GM21526 (cell line): ENCODE measurements at regions not wholly inside any gene's neighbourhood (a gene's known extent, or its start where the extent isn't known, plus 50 kb on each side); places are given as distances from the start of the nearest gene placed in this dataset.

ENCODE experiments used
- ATAC-seq: cut with Tn5 transposase; IDR thresholded peaks from one replicate; pipeline ENCODE4 v1.9.1; 2021; ENCODE audit warnings: moderate library complexity; ENCODE audit not compliant: unreplicated experiment, low FRiP score

DNA sequence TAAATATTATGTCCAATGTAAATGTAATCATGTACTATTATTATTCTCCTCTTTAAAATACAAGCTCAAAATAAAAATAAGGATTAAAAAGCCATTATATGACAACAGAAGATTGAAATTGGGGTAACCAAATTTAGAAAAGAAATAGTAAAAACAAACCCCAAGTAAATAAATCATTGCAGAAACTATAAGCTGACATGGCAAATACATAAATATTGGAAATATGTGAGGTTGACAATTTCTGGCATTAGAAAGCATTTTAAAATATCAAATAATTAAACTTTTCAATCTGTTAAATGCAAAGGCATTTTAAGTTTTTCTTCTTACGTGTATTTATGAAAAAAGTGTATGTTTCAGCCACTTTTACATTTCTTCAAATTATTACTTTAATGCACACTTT is 394.7 kb upstream of the DACH1 start:
- no peak for ATAC-seq

DNA sequence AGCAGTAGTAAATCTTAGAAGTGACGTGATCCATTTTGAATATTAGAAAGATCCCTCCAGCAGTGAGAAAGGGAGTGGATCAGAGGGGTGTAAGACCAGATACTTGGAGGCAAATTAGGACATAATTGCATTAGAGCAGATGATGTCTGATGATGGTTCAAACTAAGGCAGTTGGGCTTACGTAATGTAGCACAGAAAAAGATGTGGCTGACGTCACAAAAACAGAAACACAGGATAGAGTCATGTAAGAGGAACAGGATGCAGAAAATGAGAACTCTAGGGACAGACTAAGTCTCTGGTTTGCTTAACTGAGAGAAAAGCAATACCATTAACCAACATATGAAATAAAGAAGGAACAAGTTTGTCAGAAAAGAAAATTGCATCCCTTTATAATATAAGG is 392.5 kb upstream of the DACH1 start:
- ATAC-seq, result no peak

DNA sequence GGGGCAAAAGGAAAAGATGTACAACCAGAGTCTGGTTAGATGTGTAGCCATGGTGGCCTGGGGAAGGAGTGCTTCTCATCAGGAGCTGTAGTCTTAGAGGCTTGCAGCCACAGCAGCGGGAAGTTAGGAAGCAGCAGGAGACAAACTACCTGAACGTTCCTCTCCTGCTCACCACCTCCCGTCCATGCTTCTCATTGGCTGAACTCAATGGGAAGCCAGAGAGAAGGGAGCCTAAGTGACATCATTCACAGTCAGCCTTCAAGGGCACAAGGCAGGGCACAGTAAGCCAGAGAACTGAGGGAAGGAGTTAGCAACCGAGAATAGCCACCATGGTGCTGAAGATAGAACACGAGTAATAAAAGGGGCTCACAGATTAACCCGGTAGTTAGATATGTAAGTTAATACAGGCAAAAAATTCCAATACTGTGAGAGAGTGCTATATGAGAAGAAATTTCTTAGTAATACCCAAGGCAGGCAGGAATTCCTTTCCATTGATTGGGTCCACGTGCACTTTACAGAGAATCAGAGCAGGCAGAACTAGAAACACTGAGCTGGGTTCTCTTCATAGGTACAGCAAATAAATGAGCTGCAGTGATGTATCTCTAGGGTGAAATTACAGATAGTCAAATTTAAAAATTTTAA is 391.5 kb upstream of the DACH1 start:
- no peak for ATAC-seq

DNA sequence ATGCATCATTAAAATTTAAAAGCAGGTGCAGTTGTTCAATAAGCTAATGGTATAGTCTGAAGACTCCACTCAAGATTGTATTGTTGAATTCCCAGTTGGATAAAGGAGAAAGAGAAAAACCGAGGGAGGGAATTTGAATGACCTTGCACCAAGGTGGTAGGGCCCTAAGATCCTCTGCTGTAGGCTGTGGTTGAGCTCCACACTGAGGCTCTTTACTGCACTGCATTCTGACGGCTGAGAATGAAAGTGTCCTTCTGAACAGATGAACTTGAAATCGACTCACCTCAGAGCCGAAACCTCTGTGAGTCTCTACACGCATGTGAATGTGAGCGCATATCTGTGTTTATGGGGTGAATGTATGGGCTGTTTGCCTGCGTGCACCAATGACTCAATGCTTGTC is 388.9 kb upstream of the DACH1 start:
- ATAC-seq, result no peak

DNA sequence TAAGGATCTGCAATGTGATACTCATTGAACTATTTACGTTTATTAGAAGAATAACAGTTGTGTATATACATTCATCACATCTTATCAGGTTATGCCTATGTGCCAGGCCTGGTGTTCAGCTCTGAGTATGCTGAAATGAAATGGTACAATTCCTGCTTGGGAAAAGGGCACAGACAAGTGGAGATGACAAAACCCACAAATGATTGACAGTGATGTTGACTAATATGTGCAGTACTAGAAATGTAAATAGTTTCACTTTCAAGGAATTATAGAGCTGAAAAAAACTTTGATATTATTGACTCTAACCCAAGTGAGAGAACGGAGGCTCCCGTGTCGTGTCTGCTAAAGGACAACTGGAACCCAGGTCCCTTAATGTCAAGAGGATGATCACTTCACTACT is 386.8 kb upstream of the DACH1 start:
- no peak for ATAC-seq

DNA sequence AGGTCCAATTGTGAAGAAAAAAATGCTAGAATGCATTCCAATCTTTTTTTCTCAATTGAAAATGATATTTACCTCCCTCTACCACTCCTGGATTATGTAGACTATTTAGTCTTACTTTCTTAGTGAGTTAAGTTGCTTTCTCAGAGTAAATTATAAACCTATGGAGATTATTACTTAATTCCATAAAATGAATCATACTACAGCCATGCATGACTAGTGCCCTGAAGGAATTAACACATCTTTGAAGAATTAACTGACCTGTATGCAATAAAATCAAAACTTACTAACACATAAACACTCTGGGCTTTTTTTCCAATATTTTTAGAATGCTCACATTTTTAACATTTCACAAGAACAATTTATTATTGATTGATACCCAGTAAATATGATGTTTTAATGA is 379.4 kb upstream of the DACH1 start:
- ATAC-seq, result no peak

DNA sequence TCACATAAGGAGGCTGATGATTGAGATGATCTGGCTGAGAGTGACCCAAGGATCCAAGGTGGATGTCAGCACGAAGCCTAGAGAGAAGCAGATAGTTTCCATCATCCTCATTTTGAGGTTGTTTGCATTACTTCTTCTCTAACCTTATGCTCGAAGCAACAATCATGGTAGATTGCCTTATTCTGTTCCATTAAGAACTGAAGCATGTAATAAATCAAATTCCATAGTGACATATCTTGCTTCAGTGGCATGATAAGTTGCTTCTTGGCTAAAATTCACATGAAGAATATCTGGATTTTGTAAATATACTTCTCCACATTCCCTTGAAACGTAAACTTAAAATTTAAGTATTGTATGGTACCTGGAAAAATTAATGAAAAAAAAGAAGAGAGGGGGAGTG is 377.8 kb upstream of the DACH1 start:
- ATAC-seq, result no peak

DNA sequence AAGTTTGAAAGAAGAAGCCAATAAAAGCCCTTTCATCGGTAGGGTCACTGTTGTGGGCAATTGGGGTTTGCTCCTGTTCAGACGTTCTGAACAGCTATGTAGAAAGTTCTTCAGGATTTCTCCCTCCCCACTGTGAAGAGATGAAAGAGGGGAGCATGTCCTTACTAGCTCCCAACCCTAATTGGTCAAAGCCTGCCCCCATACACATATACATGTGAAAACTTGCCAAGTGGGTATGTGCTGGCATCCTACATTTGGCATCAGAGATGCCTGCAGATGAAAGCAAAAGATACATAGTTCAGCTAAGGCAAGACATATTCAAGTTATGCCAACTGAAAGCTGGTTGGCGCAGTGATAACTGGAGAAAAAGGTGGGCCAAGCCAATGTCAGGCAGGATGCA is 363.1 kb upstream of the DACH1 start:
- ATAC-seq, result no peak

DNA sequence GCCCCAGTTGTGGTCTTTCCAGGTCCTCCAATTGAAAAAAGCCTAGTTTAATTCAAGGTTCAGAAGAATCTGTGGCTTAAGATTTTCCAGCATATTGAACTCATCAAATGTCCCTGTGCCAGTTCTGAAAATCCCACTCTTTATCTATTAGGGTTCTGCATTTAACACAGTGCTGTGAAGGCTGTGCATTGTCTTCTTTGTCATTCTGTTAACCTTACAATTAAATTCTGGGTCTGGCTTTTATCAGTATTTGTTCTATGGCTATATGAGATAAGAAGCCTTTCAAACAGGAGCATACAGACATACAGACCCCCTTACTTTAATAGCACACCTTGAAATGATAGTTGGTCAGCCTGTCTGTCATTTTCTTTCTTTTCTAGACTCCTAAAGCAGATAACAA is 362.1 kb upstream of the DACH1 start:
- ATAC-seq, result no peak

DNA sequence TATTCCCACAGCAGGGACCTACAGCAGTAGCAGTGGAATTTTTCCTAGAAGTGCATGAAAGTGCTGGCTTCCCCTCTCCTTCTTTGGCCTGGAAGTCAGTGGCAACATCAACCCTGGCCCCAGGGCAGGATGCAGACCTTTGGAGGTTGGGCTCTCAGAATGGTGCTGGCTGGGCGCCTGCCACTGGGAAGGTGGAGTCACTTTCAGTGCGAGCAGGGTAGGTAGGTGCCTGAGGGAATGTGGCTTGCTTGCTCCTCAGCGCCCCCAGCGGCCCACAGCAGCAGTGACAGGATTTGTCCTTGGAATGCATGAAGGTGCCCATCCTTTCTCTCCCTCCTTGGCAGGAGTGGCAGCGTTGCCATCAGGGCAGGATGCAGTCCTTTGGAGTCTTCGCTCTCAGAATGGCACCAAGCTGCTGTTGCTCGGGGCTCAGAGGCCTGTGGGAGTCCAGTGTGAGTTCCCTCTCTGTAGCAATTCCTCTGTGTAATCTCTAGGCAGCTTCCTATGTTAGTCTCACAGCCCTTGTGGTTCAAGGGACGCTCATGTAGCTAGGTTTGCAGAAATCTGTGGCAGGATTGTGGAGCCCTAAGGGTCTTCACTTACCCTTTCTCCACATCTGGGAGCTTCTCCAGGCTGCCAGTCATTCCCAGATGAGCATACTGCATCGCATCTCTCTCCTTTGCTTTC is 354.4 kb upstream of the DACH1 start:
- no peak for ATAC-seq

DNA sequence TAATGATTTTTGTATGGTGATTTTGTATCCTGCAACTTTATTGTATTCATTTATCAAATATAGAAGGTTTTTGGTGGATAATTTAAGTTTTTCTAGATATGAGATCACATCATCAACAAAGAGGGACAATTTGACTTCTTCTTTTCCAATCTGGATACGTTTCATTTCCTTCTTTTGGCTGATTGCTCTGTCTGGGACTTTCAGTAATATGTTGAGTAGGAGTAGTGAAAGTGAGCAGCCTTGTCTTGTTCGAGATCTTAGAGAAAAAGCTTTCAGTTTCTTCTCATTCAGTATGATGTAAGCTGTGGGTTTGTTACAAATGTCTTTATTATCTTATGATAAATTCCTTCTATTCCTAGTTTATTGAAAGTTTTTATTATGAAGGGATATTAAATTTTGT is 352.0 kb upstream of the DACH1 start:
- no peak for ATAC-seq

DNA sequence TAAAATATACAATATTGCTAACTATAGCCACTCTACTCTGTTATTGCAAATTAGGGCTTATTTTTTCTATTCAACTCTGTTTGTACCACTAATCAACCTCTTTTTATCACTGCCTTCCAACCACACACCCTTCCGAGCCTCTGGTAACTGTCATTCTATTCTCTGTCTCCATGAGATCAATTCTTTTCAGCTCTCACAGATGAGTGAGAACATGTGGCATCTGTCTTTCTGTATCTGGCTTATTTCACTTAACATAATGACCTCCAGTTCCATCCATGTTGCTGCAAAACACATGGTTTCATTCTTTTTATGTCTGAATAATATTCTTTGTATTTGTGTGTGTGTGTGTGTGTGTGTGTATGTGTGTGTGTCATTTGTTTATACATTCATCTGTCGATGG is 350.1 kb upstream of the DACH1 start:
- no peak for ATAC-seq

DNA sequence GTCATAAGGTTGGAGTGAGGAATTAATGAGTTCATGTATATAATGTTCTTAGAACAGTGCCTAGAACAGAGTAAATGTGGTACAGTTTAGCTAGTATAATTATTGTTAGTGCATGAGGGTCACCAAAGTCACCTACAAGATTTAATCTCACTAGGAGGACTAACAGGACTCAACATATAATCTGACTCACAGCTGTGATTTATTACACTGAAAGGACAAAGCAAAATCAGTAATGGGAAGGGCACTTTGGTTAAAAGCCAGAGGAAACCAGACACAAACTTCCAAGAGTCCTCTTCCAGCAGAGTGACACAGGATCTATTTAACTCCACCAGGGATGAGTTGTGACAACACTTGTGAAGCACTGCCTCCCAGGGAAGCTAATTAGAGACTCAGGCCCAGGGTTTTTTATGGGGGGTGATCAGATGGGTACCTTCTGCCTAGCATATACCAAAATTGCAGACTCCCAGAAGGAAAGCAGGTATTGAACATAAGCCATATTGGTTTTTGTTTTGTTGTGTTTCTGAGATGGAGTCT is 341.2 kb upstream of the DACH1 start:
- ATAC-seq, result no peak

DNA sequence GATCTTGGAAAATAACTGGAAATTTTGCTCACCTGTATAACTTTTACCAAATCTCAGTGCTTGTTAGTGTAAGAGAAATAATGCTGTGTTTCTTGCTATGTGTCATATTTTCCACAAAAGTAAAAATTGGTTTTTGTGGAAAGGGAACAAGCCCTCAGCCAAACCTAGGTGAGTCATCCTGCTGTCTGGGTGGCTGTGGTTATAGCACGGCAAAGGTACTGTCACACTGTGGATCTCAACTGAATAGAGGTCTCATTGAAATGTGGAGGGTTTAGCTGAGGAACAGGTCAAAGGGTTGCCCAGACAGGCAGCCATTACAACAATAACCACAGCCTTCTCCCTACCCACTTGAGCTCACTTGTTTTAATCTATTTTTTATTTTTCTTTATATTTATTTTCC is 338.8 kb upstream of the DACH1 start:
- ATAC-seq, result no peak

DNA sequence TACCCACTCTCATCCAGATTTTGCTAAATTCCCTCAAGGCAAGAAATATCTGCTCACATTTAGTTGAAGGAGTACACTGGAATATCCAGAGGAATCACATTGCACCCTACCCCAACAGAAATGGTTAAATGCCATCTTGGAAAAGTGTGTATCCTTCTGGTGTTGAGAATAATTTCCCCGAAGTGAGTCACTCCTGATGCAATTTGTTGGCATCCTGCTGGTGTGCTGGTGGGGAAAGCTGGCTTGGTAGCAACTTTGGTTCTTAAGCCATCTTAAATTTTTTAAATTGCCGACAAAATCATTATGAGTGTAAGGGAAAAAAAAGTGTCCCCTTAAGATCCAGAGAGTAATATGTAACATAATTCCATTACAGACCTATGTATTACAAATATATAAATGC is 337.3 kb upstream of the DACH1 start:
- ATAC-seq, result no peak

DNA sequence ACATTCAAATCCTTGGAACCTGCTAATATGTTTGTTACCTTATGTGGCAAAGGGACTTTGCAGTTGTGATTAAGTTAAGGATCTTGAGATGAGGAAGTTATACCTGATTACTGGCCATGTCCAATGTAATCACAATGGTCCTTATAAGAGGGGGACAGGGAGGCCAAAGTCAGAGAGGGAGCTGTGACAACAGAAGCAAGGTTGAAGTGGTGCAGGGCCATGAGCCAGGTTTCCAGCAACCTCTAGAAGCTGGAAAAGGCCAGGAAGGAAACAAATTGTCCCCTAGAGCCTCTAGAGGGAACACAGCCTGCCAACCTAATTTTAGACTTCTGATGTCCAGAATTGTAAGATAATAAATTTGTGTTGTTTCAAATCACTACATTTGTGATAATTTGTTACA is 334.7 kb upstream of the DACH1 start:
- no peak for ATAC-seq

DNA sequence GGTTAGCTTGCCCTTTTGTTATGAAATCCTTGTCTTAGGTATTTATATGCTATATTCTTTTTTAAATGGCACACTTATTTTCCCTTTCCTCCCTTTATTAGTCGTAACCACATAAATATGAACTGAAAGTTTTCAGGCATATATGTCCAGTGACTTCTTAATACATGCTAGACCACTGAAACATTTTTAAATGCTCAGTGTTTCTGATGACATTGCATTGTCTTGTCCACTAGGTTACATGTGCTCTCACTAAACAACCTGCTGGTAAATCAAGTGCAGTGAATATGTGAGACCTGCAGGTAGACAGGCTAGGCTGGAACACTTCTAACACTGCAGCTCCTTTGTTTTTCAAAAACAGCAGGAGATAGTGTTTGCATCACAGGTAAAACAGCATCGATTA is 332.6 kb upstream of the DACH1 start:
- ATAC-seq, result no peak

DNA sequence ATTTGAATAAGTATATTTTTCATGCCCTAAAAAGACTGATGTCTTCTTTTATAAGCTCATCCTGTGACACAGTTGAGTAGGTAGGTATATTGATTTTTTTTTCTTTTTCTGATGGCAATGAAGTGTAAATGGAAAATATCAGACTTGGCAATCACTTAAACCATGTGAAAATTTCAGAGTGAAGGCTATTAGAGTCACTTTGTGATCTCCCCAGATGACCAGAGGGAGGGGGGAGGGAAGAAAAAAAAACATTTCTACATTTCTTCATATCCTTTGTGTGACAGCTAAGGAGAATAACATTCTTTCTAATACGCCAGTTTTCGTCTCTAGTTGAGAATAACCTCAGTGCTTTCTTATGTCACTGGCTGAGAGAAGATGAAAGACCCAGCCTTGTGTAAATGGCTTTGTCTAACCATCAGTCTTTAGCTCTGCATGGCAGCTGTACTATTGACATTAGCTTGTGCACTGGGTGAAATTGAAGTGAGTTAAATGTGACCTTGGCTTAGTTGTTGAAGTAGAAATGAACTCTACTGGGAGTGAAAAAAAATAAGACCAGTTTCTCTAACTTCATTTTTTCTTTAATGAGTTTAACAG is 332.1 kb upstream of the DACH1 start:
- ATAC-seq, result no peak

DNA sequence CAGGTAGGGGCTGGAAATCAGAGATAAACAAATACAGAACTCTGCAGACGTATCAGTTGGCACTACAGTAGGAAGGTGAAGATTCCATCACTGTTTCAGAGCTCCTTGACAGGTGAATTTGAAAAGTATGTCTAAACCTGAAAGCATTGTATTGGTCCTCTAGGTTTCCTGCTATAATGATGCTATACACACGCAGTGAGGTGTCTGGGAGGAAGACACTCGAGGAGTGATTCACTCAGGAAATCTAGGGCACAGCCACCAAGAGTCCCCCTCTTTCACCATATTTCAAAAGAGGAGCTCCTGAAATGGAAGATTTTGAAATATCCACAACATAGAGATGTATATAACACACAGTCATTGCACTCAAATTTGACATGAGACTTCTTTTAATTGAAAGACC is 331.0 kb upstream of the DACH1 start:
- no peak for ATAC-seq

DNA sequence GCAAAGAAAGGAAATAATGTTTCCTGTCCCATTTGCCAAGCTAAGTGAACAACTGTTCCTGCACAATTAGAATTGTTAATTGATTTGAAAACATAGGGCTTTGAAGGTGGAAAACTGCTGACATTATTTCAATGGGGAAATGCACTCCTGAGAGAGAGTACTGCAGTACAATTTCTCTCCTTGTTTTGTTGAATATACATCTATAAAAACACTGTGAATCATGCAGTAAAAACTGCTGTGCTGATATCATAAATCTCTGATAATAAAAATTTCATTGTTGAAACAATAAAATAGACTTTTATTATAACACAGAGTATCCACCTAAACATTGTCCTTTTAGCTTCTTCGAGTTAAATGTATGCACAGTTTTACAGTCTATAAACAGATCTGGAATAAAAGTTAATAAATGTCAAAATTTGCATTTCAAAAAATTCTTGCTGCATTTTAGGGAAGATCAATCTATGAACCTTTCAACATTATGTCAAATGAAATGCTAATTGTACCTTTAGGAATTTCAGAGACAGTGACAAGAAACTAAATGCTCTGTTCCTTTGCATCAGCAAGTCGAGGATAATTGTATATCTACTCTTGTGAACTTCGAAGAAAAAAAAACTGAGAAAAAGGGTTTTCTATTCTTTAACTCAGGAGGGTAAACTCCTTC is 328.2 kb upstream of the DACH1 start:
- no peak for ATAC-seq

DNA sequence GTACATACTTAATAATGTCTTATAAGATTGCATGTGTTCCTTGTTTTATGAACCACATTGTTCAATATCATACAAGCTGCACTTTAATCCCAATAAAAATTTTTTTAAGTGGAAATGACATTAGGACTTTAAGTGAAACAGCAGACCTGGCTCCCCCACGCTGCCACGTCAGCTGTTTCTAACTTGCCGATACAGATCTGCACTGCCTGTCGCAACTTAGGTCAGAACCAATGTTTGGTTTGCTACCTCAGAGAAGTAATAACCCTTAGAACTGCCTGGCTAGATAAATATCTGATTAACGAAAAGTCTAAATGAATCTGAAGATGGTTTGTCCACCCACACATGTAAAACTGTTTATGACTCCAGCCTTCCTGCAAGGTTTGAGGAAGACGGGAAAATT is 327.5 kb upstream of the DACH1 start:
- no peak for ATAC-seq
